ENCODE measurements at regions not wholly inside any gene's neighbourhood (a gene's known extent, or its start where the extent isn't known, plus 50 kb on each side); places are given as distances from the start of the nearest gene placed in this dataset.

DNA sequence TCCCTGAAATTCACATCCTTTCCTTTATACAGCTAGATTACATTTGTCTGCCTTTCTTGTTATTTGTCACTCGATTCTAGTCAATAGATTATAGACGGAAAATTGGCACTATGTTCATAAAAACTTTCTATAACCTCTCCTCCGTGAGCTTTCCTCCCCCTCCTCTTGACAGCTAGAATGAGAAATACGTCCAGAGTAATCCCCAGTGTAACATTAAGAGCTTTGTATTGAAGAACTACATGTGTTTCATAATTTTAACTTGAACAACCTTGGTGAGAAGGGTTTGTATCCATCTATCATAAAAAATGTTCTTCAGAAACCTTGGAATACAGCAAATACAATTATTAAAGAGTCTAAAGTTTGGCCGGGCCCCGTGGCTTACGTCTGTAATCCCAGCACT, 1707.4 kb downstream of the PCDH7 start:
- WGBS (ENCODE audit: insufficient coverage) = 86% methylated on average over 2 of the region's 7 CpGs
- H3K27me3 Mint-ChIP-seq (ENCODE audit: low read depth in 3 of 3) = no peaks in the 10 kb centered on the region
- DNase-seq = no peak

GRCh38 chr4:32429151-32429550, 1709.0 kb downstream of the PCDH7 start:
- no peak for TF ChIP-seq CTCF (IDR thresholded peaks at IDR 0.05)
- Histone ChIP-seq H4K20me1 (ENCODE audit: insufficient read depth, low read length) (no peaks in the 10 kb centered on the region), H3K27me3 (ENCODE audit: control insufficient read depth in 2 of 2, insufficient read depth in 2 of 2, low read length in 2 of 2) (no peaks in the 10 kb centered on the region), H3K4me1 (ENCODE audit: control insufficient read depth in 1 of 2, insufficient read depth in 2 of 2, low read length in 2 of 2) (no peaks in the 10 kb centered on the region), H3K36me3 (replicated peaks in 1 of 2; ENCODE audit: control insufficient read depth in 1 of 2, insufficient read depth in 2 of 2, low read length in 2 of 2) (no peaks in the 10 kb centered on the region), H3K4me3 (replicated peaks in 1 of 3; ENCODE audit: low read depth in 2 of 3, low read length in 3 of 3) (no peak overlapping the region), H2AFZ (ENCODE audit: insufficient read depth, low read depth, low read length, poor library complexity, severe bottlenecking) (no peak overlapping the region), H3K79me2 (ENCODE audit: insufficient read depth, low read length) (no peaks in the 10 kb centered on the region), H3K4me2 (replicated peaks; ENCODE audit: extremely low read depth, low read length, poor library complexity, severe bottlenecking) (no peak overlapping the region), H3K9me3 (replicated peaks in 1 of 2; ENCODE audit: control insufficient read depth in 1 of 2, insufficient read depth in 1 of 2, low read length in 2 of 2) (peaks cover 0 to under 1% of the 10 kb centered on the region in 2 donors), H3K27ac (ENCODE audit: low read depth in 1 of 2, low read length in 2 of 2) (no peak overlapping the region), H3K9ac (ENCODE audit: insufficient read depth, low read length, poor library complexity, severe bottlenecking) (no peak overlapping the region)
- no peak overlapping the region for H3K27ac Mint-ChIP-seq
- no peaks in the 10 kb centered on the region for H3K27me3 Mint-ChIP-seq (ENCODE audit: low read depth in 3 of 3)
- no CpG with 5 or more reads among the region's 2 CpGs for WGBS (ENCODE audit: insufficient coverage)
- no peaks in the 10 kb centered on the region for H3K4me1 Mint-ChIP-seq
- H3K36me3 Mint-ChIP-seq = no peaks in the 10 kb centered on the region
- no peak for DNase-seq
- H3K4me3 Mint-ChIP-seq = no peak overlapping the region
- intact Hi-C loops (cut with micrococcal nuclease) = no loop called here
- peaks cover 0 to 3% (median 0%) of the 10 kb centered on the region in 7 donors for H3K9me3 Mint-ChIP-seq

More for the DNA sequence above, 1707.4 kb downstream of the PCDH7 start:
- Mint-ChIP-seq H3K4me1 (no peaks in the 10 kb centered on the region), H3K4me3 (no peak overlapping the region), H3K36me3 (no peaks in the 10 kb centered on the region), H3K27ac (no peak overlapping the region), H3K9me3 (peaks cover 0 to 13% (median 3%) of the 10 kb centered on the region in 7 donors)
- H3K4me3 ChIP-seq (replicated peaks in 1 of 3; ENCODE audit: low read depth in 2 of 3, low read length in 3 of 3) = no peak overlapping the region
- no peak overlapping the region for H3K27ac ChIP-seq (ENCODE audit: low read depth in 1 of 2, low read length in 2 of 2)
- no peak for TF ChIP-seq CTCF (IDR thresholded peaks at IDR 0.05)
- H4K20me1 ChIP-seq (ENCODE audit: insufficient read depth, low read length) = no peaks in the 10 kb centered on the region
- no peaks in the 10 kb centered on the region for H3K36me3 ChIP-seq (replicated peaks in 1 of 2; ENCODE audit: control insufficient read depth in 1 of 2, insufficient read depth in 2 of 2, low read length in 2 of 2)
- no peaks in the 10 kb centered on the region for H3K4me1 ChIP-seq (ENCODE audit: control insufficient read depth in 1 of 2, insufficient read depth in 2 of 2, low read length in 2 of 2)
- intact Hi-C loops (cut with micrococcal nuclease) = no loop called here
- no peaks in the 10 kb centered on the region for H3K79me2 ChIP-seq (ENCODE audit: insufficient read depth, low read length)
- H2AFZ ChIP-seq (ENCODE audit: insufficient read depth, low read depth, low read length, poor library complexity, severe bottlenecking) = no peak overlapping the region
- H3K4me2 ChIP-seq (replicated peaks; ENCODE audit: extremely low read depth, low read length, poor library complexity, severe bottlenecking) = no peak overlapping the region
- peaks cover 7 to 13% of the 10 kb centered on the region in 2 donors for H3K9me3 ChIP-seq (replicated peaks in 1 of 2; ENCODE audit: control insufficient read depth in 1 of 2, insufficient read depth in 1 of 2, low read length in 2 of 2)
- H3K9ac ChIP-seq (ENCODE audit: insufficient read depth, low read length, poor library complexity, severe bottlenecking) = no peak overlapping the region
- H3K27me3 ChIP-seq (ENCODE audit: control insufficient read depth in 2 of 2, insufficient read depth in 2 of 2, low read length in 2 of 2) = no peaks in the 10 kb centered on the region
